C4-2B (cell line): ENCODE measurements at regions not wholly inside any gene's neighbourhood (a gene's known extent, or its start where the extent isn't known, plus 50 kb on each side); places are given as distances from the start of the nearest gene placed in this dataset.

Source experiments
- CTCF ChIP-seq: fragments of 450-650 bp; conservative IDR thresholded peaks from 2 replicates; pipeline ENCODE4 v1.5.1; 2017; ENCODE audit warnings: mild to moderate bottlenecking
- ZFX ChIP-seq: fragments of 450-650 bp; IDR thresholded peaks from 2 replicates; pipeline ENCODE4 v1.6.1; 2017

- TF ChIP-seq CTCF (no peak), ZFX (no peak)
Observed at GRCh38 chr4:42342459-42342858, 54.8 kb upstream of the SHISA3 start.
